Stimulated activated naive CD8-positive, alpha-beta T cell treated with anti-CD3 and anti-CD28 coated beads, Interleukin-15, amount 100 ng/mL, for 72 hours (primary cell): ENCODE measurements at regions not wholly inside any gene's neighbourhood (a gene's known extent, or its start where the extent isn't known, plus 50 kb on each side); places are given as distances from the start of the nearest gene placed in this dataset.
"Not testable (repeated sequence)": the region's sequence is repeated elsewhere in the genome, so short reads cannot be mapped to it uniquely, and the experiment has no call there.

ENCODE experiments used
- ATAC-seq: fragments of 150-1000 bp; cut with Tn5 transposase; 2 replicates; pipeline ENCODE4 v1.10.0; 2021; ENCODE audit warnings: mild to moderate bottlenecking, moderate library complexity
- DNase-seq, 2 donors: peaks; one replicate each; pipeline ENCODE4 v3.0.0; 2021 to 2022
- H3K27ac Mint-ChIP-seq, 2 donors: one replicate each; pipeline ENCODE4 v1.8.0; 2022; ENCODE audit warnings: mild to moderate bottlenecking in 2 of 2, mixed read lengths in 2 of 2, moderate library complexity in 2 of 2
- H3K27me3 Mint-ChIP-seq: one replicate; pipeline ENCODE4 v1.8.0; 2022; ENCODE audit warnings: mixed read lengths
- H3K4me1 Mint-ChIP-seq: one replicate; pipeline ENCODE4 v1.8.0; 2022; ENCODE audit warnings: mild to moderate bottlenecking, mixed read lengths
- H3K4me3 Mint-ChIP-seq, 2 donors: one replicate each; pipeline ENCODE4 v1.8.0; 2022; ENCODE audit warnings: mild to moderate bottlenecking in 2 of 2, mixed read lengths in 2 of 2, moderate library complexity in 1 of 2
- H3K9me3 Mint-ChIP-seq, 2 donors: one replicate each; pipeline ENCODE4 v1.8.0; 2022; ENCODE audit warnings: mixed read lengths in 2 of 2

DNA sequence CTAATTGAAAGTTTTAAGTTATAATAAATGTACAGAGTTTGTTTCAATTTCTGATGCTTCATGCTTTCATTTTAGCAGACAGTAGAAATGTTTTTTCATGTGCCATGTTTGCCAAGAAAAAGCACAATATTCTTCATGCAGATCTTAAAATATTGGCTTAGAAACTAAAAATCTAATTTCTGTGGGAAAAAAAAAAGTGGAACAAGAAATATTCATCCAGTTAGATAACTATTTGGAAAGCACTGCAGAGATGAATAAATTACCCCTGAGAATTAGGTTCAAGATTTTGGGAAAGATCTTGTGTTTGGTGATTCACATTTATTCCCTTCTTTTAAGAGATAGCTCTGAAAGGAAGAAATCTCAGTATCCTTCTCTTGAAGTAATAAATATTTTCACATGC lies 912.5 kb downstream of the C4orf33 start:
- H3K4me3 Mint-ChIP-seq, result no peak overlapping the region
- ATAC-seq (no peak), DNase-seq (no peak)
- H3K27ac Mint-ChIP-seq, result no peak overlapping the region
- H3K27me3 Mint-ChIP-seq, result no peaks in the 10 kb centered on the region
- no peaks in the 10 kb centered on the region for H3K4me1 Mint-ChIP-seq
- no peaks in the 10 kb centered on the region for H3K9me3 Mint-ChIP-seq

DNA sequence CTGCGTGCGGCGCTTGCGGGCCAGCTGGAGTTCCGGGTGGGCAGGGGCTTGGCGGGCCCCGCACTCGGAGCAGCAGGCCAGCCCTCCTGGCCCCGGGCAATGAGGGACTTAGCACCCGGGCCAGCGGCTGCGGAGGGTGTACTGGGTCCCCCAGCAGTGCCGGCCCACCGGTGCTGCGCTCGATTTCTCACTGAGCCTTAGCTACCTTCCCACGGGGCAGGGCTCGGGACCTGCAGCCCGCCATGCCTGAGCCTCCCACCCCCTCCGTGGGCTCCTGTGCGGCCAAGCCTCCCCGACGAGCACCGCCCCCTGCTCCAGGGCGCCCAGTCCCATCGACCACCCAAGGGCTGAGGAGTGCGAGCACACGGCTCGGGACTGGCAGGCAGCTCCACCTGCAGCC lies 916.9 kb downstream of the C4orf33 start:
- not testable (repeated sequence) for H3K27ac Mint-ChIP-seq, DNase-seq, H3K9me3 Mint-ChIP-seq, ATAC-seq, H3K27me3 Mint-ChIP-seq, H3K4me3 Mint-ChIP-seq, H3K4me1 Mint-ChIP-seq

DNA sequence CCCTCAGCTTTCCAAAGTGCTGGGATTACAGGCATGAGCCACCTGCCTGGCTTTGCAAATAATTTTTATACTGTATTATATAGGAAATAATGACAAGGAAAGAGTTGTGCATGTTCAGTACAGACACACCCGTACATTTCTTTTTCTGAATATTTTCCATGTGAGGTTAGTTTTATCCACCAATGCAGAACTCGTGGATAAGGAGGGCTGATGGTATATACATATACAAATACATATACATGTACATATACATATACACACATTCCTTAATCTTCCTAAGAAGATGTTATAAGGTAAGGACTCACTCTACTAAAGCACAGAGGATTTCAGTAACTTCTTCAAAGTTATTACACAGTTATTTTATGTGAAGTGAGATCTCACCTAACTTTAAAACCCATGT lies 925.8 kb downstream of the C4orf33 start:
- H3K27me3 Mint-ChIP-seq, result no peaks in the 10 kb centered on the region
- H3K9me3 Mint-ChIP-seq, result no peaks in the 10 kb centered on the region
- ATAC-seq (no peak), DNase-seq (no peak)
- no peaks in the 10 kb centered on the region for H3K4me1 Mint-ChIP-seq
- no peak overlapping the region for H3K27ac Mint-ChIP-seq
- no peak overlapping the region for H3K4me3 Mint-ChIP-seq

DNA sequence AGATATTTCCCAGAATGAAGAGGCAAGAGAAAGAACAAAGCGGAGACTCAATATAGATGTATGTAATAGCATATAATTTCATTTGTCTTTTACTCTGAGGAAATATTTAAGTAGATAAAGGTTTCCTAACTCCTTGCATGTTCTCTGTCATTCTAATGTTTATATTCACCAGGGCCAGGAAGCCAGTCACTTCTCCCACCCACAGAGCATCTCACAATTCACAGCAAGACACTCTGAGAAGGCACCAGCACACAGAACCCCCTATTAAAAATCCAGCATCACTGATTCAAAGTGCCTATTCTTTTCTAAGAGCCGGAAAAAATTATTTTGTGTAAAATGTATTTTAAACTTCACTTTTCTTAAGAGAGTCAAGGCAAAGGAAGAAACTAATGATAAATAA lies 927.1 kb downstream of the C4orf33 start:
- no peaks in the 10 kb centered on the region for H3K4me1 Mint-ChIP-seq
- no peak for DNase-seq

DNA sequence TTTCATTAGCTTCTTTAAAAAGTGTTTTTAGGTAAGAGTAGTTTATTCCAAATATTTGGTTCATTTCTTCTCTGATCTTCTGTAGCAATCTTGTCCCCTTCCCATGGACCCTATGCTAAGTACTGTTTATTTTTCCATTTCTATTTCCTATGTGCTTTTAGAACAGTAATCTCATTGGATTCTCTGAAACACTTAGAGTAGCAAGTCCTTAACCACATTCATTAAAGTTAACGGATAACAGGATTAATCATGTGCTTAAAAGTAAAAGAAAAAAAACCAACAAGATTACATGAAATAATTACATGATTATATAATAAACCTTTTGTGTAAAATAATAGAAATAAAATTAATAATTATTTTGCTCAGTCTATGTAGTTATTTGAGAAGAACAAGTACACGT lies 929.7 kb downstream of the C4orf33 start:
- DNase-seq (no peak), ATAC-seq (no peak)
- no peaks in the 10 kb centered on the region for H3K4me1 Mint-ChIP-seq
- no peaks in the 10 kb centered on the region for H3K27me3 Mint-ChIP-seq
- H3K4me3 Mint-ChIP-seq, result no peak overlapping the region
- no peak overlapping the region for H3K27ac Mint-ChIP-seq
- no peaks in the 10 kb centered on the region for H3K9me3 Mint-ChIP-seq

More for the DNA sequence above, 927.1 kb downstream of the C4orf33 start:
- H3K4me3 Mint-ChIP-seq, result no peak overlapping the region
- no peak overlapping the region for H3K27ac Mint-ChIP-seq
- no peaks in the 10 kb centered on the region for H3K9me3 Mint-ChIP-seq
- ATAC-seq, result no peak
- H3K27me3 Mint-ChIP-seq, result no peaks in the 10 kb centered on the region

DNA sequence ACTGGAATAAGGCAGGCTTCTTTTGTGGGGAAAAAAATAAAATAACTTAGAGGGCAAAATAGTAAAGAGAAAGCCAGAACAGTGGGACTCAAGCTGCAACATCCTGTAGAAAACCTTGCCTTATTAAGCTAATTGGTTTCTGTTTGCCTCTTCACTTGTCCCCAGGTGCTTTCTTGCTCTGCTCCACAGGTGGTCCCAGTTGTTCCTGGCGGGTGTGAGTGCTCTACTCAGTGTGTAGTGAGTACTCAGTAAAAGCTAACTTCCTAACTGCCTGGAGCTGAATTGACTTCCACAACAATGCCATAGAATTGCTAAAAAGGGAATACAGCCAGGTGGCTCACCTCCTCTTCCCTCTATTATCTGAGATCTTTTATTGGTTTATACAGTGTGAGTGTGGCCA lies 930.2 kb downstream of the C4orf33 start:
- ATAC-seq (no peak), DNase-seq (no peak)
- Mint-ChIP-seq H3K27me3 (no peaks in the 10 kb centered on the region), H3K9me3 (no peaks in the 10 kb centered on the region), H3K27ac (no peak overlapping the region), H3K4me1 (no peaks in the 10 kb centered on the region), H3K4me3 (no peak overlapping the region)

DNA sequence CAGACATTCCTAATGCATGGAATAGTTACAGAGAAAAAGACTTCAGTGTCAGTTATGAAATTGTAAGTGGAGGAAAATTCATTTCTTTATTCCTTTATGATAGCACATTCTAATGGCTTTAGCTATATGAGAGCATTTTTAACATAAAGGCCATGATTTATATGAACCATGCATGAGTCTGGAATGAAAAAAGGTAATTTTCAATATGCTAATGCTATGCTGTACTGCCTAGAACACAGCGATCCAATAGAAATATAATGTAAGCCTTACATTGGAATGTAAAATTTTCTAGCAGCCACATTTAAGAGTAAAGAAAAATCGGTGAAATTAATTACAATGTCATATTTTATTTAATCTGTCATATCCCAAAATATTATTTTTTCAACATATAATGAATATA lies 932.0 kb downstream of the C4orf33 start:
- ATAC-seq (no peak), DNase-seq (no peak)
- no peaks in the 10 kb centered on the region for H3K4me1 Mint-ChIP-seq
- no peak overlapping the region for H3K4me3 Mint-ChIP-seq
- H3K9me3 Mint-ChIP-seq, result peaks cover 0 to 5% of the 10 kb centered on the region in 2 donors
- H3K27me3 Mint-ChIP-seq, result no peaks in the 10 kb centered on the region
- no peak overlapping the region for H3K27ac Mint-ChIP-seq

DNA sequence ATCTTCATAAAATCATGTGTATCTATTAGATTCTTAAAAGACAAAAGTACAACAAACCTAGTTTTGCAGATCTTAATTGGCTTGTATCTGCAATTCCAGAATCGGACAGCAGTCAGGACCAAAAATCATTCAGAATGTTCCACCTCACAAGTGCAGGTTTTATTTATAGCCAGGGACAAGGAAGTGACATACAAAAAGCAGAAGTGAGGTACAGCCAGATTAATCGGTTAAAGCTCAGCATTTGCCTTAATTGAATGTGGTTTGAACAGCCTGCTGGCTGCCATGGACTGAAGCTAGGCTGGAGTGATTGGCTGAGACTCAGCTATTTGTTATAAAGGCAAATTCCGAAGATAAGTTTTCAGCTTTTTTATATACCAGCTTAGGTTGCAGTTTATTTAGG lies 932.6 kb downstream of the C4orf33 start:
- Mint-ChIP-seq H3K9me3 (peaks cover 0 to 5% of the 10 kb centered on the region in 2 donors), H3K4me1 (no peaks in the 10 kb centered on the region), H3K27me3 (no peaks in the 10 kb centered on the region), H3K27ac (no peak overlapping the region), H3K4me3 (no peak overlapping the region)
- ATAC-seq (no peak), DNase-seq (no peak)

DNA sequence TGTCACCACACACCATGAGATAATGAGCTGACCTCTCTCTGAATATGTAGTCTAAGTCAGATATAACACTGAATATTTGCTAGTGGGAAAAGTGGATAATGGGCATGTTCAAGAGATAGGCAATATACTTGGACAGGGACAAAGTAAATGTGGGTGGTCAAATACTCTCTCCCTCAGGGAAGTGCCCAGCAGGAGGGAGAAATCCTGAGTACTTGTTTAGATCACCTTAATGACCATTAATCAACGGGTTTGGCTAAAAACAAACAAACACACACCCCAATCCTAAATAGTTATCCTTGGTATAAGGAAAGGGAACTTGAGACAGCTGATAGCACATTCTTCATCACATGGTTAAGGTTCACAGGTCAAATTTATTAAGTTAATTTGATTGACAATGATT lies 933.5 kb downstream of the C4orf33 start:
- Mint-ChIP-seq H3K4me3 (no peak overlapping the region), H3K9me3 (peaks cover 0 to 5% of the 10 kb centered on the region in 2 donors), H3K27ac (no peak overlapping the region), H3K4me1 (no peaks in the 10 kb centered on the region), H3K27me3 (no peaks in the 10 kb centered on the region)
- DNase-seq (no peak), ATAC-seq (no peak)

DNA sequence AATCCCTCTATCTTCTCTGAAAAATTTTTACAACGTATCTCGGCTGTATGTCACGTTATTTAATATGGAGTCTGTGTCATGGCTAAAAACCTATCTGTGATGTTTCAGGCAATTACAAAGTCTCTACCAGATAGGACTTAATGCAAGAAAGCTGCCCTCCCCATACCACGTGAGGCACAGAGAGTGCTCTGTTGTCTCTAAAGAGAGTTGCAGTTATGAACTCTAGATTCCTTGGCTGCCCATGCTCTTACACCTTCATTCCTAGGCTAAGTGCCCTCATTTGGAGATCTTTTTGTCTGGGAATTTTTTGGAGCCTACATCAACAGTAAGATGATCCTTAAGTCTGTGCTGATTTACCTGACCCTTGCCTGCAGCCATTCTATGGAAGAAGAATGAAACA lies 935.9 kb downstream of the C4orf33 start:
- H3K27me3 Mint-ChIP-seq, result no peaks in the 10 kb centered on the region
- ATAC-seq (no peak), DNase-seq (no peak)
- no peak overlapping the region for H3K4me3 Mint-ChIP-seq
- H3K4me1 Mint-ChIP-seq, result no peaks in the 10 kb centered on the region
- H3K9me3 Mint-ChIP-seq, result peaks cover 0 to 5% of the 10 kb centered on the region in 2 donors
- no peak overlapping the region for H3K27ac Mint-ChIP-seq

DNA sequence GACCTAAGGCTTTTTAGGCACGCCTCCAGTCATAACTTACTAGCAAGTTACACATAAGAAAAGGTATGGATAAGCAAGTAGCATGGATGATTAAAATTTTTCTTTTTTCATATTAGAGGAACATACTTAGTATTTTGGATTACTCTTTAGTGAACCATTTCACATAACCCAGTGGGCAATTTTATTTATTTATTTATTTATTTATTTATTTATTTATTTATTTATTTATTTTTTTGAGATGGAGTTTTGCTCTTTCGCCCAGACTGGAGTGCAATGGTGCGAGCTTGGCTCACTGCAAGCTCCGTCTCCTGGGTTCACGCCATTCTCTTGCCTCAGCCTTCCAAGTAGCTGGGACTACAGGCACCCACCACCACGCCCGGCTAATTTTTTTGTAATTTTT lies 937.7 kb downstream of the C4orf33 start:
- H3K27me3 Mint-ChIP-seq, H3K9me3 Mint-ChIP-seq, H3K4me1 Mint-ChIP-seq, DNase-seq, H3K27ac Mint-ChIP-seq, H3K4me3 Mint-ChIP-seq, ATAC-seq: not testable (repeated sequence)

DNA sequence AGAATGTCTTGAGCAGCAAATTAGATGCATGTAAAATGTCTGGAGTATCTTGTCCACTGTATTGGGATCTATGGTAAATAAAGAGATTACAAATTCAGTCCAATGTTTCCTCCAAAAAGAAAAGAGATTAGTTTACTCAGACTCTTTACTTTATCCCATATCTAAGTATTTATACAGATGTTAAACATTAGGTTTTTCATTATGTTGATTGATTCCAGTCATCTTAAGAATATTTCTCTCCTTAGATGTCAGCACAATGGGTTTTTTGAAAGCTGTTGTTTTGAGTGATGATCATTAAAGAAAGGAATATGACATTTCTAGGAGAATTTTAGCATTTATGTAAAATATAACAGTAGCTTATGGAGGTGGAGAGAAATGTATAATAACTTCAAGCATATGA lies 938.9 kb downstream of the C4orf33 start:
- H3K9me3 Mint-ChIP-seq, result peaks cover 0 to 5% of the 10 kb centered on the region in 2 donors
- H3K27me3 Mint-ChIP-seq, result no peaks in the 10 kb centered on the region
- H3K4me3 Mint-ChIP-seq, result no peak overlapping the region
- DNase-seq (no peak), ATAC-seq (no peak)
- H3K4me1 Mint-ChIP-seq, result no peaks in the 10 kb centered on the region
- no peak overlapping the region for H3K27ac Mint-ChIP-seq

DNA sequence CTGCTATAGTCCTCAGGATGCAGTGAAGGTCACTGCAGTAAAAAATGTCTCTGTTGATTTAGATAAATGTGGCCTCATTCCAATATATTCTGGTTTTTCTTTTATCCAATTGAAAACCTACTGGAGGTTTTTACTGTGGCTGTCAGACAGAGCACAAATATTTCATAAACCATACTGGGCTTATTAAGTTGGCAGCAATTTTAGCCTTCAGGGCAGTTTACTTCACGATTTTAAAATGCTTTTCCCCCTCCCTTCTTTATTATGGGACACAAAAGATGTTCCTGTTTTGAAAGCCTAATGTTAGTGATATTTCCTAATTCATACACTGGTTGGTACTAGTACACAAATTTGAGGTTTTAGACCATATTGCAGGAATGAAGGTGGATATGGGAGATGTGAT lies 939.4 kb downstream of the C4orf33 start:
- DNase-seq (no peak), ATAC-seq (no peak)
- Mint-ChIP-seq H3K9me3 (peaks cover 0 to 5% of the 10 kb centered on the region in 2 donors), H3K4me3 (no peak overlapping the region), H3K27ac (no peak overlapping the region), H3K27me3 (no peaks in the 10 kb centered on the region), H3K4me1 (no peaks in the 10 kb centered on the region)

DNA sequence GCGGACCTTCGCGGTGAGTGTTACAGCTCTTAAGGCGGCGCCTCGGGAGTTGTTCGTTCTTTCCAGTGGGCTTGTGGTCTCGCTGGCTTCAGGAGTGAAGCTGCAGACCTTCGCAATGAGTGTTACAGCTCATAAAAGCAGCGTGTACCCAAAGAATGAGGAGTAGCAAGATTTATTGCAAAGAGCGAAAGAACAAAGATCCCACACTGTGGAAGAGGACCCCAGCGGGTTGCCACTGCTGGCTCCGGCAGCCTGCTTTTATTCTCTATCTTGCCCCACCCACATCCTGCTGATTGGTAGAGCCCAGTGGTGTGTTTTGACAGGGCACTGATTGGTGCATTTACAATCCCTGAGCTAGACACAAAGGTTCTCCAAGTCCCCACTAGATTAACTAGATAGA lies 941.9 kb downstream of the C4orf33 start:
- H3K9me3 Mint-ChIP-seq, H3K27me3 Mint-ChIP-seq, H3K27ac Mint-ChIP-seq, DNase-seq, H3K4me1 Mint-ChIP-seq, ATAC-seq, H3K4me3 Mint-ChIP-seq: not testable (repeated sequence)

DNA sequence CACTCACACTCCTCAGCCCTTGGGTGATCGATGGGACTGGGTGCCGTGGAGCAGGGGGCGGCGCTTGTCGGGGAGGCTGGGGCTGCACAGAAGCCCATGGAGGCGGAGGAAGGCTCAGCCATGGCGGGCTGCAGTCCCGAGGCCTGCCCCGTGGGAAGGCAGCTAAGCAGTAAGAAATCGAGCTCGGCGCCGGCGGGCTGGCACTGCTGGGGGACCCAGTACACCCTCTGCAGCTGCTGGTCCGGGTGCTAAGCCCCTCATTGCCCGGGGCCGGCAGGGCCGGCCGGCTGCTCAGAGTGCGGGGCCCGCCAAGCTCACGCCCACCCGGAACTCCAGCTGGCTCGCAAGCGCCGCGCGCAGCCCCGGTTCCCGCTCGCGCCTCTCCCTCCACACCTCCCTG lies 942.6 kb downstream of the C4orf33 start:
- not testable (repeated sequence) for H3K4me1 Mint-ChIP-seq, H3K27ac Mint-ChIP-seq, ATAC-seq, DNase-seq, H3K9me3 Mint-ChIP-seq, H3K4me3 Mint-ChIP-seq, H3K27me3 Mint-ChIP-seq

DNA sequence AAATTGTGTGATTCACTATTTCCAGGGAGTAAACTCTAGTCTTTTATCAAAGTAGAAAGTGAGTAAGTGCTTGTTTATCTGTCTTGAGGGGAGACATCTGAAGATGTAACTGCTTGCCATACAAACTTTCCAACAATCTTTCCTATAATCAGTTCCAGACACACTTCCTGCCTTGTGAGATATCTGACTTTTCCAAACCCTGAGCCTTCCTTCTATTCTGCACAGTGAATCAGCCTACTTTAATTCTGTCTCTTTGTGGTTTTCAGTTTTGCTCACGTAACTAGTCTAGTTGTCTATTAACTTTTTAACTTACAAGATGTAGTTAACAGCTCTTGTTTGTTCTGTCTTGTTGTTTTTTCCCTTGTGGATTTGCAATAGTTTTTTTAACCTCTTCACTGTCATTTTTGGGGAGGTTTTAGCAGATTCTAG lies 947.8 kb downstream of the C4orf33 start:
- H3K27ac Mint-ChIP-seq, result no peak overlapping the region
- H3K4me3 Mint-ChIP-seq, result no peak overlapping the region
- no peaks in the 10 kb centered on the region for H3K27me3 Mint-ChIP-seq
- no peaks in the 10 kb centered on the region for H3K4me1 Mint-ChIP-seq
- no peak for ATAC-seq
- no peak for DNase-seq
- peaks cover 0 to under 1% of the 10 kb centered on the region in 2 donors for H3K9me3 Mint-ChIP-seq

DNA sequence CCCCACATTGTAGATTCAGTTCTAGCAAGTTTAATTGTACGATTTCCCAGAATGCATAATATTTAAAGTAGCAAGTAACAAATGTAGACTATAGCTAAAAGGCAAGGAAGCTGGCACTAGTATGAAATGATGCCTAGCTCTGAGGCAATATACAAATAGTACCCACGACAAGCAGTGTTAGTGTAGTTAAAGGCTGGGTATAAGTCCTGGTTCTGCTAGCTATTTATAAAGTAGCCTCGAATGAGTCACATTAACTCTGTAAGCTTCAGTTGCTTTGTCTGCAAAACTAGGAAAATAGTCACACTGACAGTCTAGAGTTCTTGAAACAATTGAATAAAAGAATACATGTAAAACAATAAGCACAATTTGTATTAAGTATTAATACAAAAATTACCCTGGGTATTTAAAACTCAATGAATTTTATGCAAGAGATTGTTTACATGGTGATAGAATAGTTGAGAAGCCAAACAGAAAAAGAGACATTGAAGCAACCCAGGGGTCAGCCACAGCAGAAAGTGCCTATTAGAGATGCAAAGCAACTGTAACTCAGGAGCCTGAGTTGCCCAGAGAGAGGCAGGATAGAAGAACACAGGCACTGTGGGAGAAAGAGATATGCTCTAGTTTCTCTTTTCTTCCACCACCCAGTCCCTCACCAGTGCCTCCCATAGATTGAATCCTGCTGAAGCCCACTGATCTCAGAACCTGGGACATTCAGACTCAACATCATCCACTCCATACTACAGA lies 949.0 kb downstream of the C4orf33 start:
- ATAC-seq (no peak), DNase-seq (no peak)
- Mint-ChIP-seq H3K4me1 (no peaks in the 10 kb centered on the region), H3K9me3 (peaks cover 0 to 7% of the 10 kb centered on the region in 2 donors), H3K27me3 (no peaks in the 10 kb centered on the region), H3K4me3 (no peak overlapping the region), H3K27ac (no peak overlapping the region)
